ENCODE measurements at regions not wholly inside any gene's neighbourhood (a gene's known extent, or its start where the extent isn't known, plus 50 kb on each side); places are given as distances from the start of the nearest gene placed in this dataset.

DNA sequence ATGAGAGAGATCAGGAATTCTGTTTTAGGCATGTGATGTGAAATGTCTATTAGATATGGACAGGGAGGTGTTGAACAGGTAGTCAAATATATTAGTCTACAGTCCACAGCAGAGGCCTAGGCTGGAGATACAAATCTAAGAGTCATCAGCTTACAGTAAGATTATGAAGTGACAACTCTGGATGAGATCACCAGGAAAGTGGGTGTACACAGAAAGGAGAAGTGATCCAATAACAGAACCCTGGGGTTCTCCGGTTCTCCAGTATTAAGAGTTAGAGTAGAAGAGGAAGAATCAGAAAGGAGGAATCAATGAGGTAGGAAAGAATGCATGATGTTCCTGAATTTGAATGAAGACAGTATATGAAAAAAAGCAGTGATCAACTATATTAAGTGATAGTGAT, 362.3 kb downstream of the FIGN start:
- H3K4me1 ChIP-seq (ENCODE audit: insufficient read depth, low read length, severe bottlenecking): no peaks in the 10 kb centered on the region
- H3K27ac ChIP-seq (ENCODE audit: low read depth, low read length, poor library complexity, severe bottlenecking): no peak overlapping the region
- H3K4me3 ChIP-seq (ENCODE audit: low read depth, low read length, poor library complexity, severe bottlenecking): no peak overlapping the region
- H3K4me2 ChIP-seq (ENCODE audit: low read length): no peak overlapping the region
- H3K27me3 ChIP-seq (ENCODE audit: insufficient read depth, low read length): no peaks in the 10 kb centered on the region
- no peaks in the 10 kb centered on the region for H3K9me3 ChIP-seq (ENCODE audit: low read length)
- H3K79me2 ChIP-seq (ENCODE audit: insufficient read depth, low read length): no peaks in the 10 kb centered on the region
- no peaks in the 10 kb centered on the region for H3K9me2 ChIP-seq (ENCODE audit: low read depth, low read length)
- no peaks in the 10 kb centered on the region for H3K36me3 ChIP-seq (ENCODE audit: insufficient read depth, low read length)
- no peak overlapping the region for H2AFZ ChIP-seq (ENCODE audit: low read length)
- no peak for TF ChIP-seq EZH2 (IDR thresholded peaks at IDR 0.05; ENCODE audit: borderline replicate concordance, low read length)
- TF ChIP-seq, protein P1, sequence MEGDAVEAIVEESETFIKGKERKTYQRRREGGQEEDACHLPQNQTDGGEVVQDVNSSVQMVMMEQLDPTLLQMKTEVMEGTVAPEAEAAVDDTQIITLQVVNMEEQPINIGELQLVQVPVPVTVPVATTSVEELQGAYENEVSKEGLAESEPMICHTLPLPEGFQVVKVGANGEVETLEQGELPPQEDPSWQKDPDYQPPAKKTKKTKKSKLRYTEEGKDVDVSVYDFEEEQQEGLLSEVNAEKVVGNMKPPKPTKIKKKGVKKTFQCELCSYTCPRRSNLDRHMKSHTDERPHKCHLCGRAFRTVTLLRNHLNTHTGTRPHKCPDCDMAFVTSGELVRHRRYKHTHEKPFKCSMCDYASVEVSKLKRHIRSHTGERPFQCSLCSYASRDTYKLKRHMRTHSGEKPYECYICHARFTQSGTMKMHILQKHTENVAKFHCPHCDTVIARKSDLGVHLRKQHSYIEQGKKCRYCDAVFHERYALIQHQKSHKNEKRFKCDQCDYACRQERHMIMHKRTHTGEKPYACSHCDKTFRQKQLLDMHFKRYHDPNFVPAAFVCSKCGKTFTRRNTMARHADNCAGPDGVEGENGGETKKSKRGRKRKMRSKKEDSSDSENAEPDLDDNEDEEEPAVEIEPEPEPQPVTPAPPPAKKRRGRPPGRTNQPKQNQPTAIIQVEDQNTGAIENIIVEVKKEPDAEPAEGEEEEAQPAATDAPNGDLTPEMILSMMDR (IDR thresholded peaks at IDR 0.05; ENCODE audit: low read length): no peak
- no peak overlapping the region for H3K9ac ChIP-seq (ENCODE audit: low read length)
- H4K20me1 ChIP-seq (ENCODE audit: insufficient read depth, low read length): no peaks in the 10 kb centered on the region
- H3F3A ChIP-seq (ENCODE audit: insufficient read depth, low read length): no peaks in the 10 kb centered on the region

DNA sequence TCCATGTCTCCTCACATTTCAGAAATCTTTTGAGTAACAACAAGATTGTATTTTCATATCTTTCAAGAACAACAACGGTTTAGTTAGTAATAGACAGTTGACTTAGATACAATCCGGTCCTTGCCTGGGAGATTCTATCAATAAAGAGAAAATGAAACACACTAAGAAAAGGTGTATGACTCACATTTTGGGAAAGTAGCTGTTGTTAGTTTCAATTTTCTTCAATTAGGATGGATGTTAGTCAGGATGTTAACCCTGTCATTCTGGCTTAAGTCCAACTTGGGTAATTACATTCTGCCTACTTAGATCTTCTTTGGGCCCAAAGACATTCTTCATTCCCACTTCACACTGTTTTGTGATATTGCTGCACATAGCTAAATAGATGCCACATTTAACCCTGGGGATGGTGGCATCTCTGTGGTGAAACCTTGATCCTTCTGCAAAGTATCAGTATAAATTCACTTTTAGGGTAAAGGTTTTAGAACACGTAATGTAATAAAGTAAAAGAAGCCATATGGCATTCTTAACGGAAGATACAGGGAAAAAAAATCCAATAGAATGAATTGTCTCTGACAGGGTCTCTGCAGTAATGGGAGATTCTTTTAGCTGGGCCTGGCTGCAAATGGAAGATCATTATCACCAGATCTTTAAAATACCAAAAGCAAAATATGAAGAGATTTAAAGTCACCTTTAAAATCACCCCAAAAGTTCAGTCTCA, 365.5 kb downstream of the FIGN start:
- no peak overlapping the region for H3K4me3 ChIP-seq (ENCODE audit: low read depth, low read length, poor library complexity, severe bottlenecking)
- no peaks in the 10 kb centered on the region for H3K4me1 ChIP-seq (ENCODE audit: insufficient read depth, low read length, severe bottlenecking)
- no peak overlapping the region for H3K4me2 ChIP-seq (ENCODE audit: low read length)
- H3K27ac ChIP-seq (ENCODE audit: low read depth, low read length, poor library complexity, severe bottlenecking): no peak overlapping the region
- H2AFZ ChIP-seq (ENCODE audit: low read length): no peak overlapping the region
- H3K9me3 ChIP-seq (ENCODE audit: low read length): no peaks in the 10 kb centered on the region
- H3K36me3 ChIP-seq (ENCODE audit: insufficient read depth, low read length): no peaks in the 10 kb centered on the region
- no peaks in the 10 kb centered on the region for H4K20me1 ChIP-seq (ENCODE audit: insufficient read depth, low read length)
- H3F3A ChIP-seq (ENCODE audit: insufficient read depth, low read length): no peaks in the 10 kb centered on the region
- no peaks in the 10 kb centered on the region for H3K79me2 ChIP-seq (ENCODE audit: insufficient read depth, low read length)
- no peak overlapping the region for H3K9ac ChIP-seq (ENCODE audit: low read length)
- H3K9me2 ChIP-seq (ENCODE audit: low read depth, low read length): no peaks in the 10 kb centered on the region
- no peaks in the 10 kb centered on the region for H3K27me3 ChIP-seq (ENCODE audit: insufficient read depth, low read length)
- TF ChIP-seq, protein P1 (IDR thresholded peaks at IDR 0.05; ENCODE audit: low read length): no peak
- no peak for TF ChIP-seq EZH2 (IDR thresholded peaks at IDR 0.05; ENCODE audit: borderline replicate concordance, low read length)

DNA sequence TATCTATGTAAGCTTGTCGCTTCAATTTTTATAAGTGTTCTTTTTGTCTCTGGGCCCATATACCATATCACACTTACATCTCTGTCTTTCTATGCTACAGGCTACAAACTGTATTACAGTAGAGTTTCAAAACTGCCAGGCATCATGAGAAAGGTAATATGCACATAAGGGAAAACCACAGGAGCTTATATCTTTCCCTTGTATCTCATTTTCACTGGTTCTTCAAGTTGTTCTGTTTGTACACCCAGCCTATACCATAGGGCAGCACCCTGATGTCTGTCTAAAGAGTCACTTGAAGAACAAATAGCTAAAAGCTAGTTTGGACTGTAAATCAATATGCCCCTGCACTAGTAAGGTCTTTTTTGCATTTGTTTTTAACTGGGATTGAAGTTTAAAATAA, 366.7 kb downstream of the FIGN start:
- no peaks in the 10 kb centered on the region for H3K4me1 ChIP-seq (ENCODE audit: insufficient read depth, low read length, severe bottlenecking)
- no peak overlapping the region for H2AFZ ChIP-seq (ENCODE audit: low read length)
- H3K9me2 ChIP-seq (ENCODE audit: low read depth, low read length): no peaks in the 10 kb centered on the region
- H3K4me2 ChIP-seq (ENCODE audit: low read length): no peak overlapping the region
- H3K9me3 ChIP-seq (ENCODE audit: low read length): no peaks in the 10 kb centered on the region
- H3K79me2 ChIP-seq (ENCODE audit: insufficient read depth, low read length): no peaks in the 10 kb centered on the region
- no peaks in the 10 kb centered on the region for H3K36me3 ChIP-seq (ENCODE audit: insufficient read depth, low read length)
- no peaks in the 10 kb centered on the region for H3K27me3 ChIP-seq (ENCODE audit: insufficient read depth, low read length)
- H3F3A ChIP-seq (ENCODE audit: insufficient read depth, low read length): no peaks in the 10 kb centered on the region
- TF ChIP-seq, protein P1 (IDR thresholded peaks at IDR 0.05; ENCODE audit: low read length): no peak
- no peak for TF ChIP-seq EZH2 (IDR thresholded peaks at IDR 0.05; ENCODE audit: borderline replicate concordance, low read length)
- H3K27ac ChIP-seq (ENCODE audit: low read depth, low read length, poor library complexity, severe bottlenecking): no peak overlapping the region
- no peak overlapping the region for H3K4me3 ChIP-seq (ENCODE audit: low read depth, low read length, poor library complexity, severe bottlenecking)
- H3K9ac ChIP-seq (ENCODE audit: low read length): no peak overlapping the region
- H4K20me1 ChIP-seq (ENCODE audit: insufficient read depth, low read length): no peaks in the 10 kb centered on the region

Data from OCI-LY1 (cell line).